GM12892 (cell line): ENCODE measurements at regions not wholly inside any gene's neighbourhood (a gene's known extent, or its start where the extent isn't known, plus 50 kb on each side); places are given as distances from the start of the nearest gene placed in this dataset.

Source experiments
- POLR2A ChIP-seq: IDR thresholded peaks from 2 replicates; pipeline ENCODE4 v1.6.1; 2011; ENCODE audit warnings: low read depth, low read length, control low read depth
- POLR2AphosphoS5 ChIP-seq: IDR thresholded peaks from 2 replicates; pipeline ENCODE4 v1.6.1; 2011; ENCODE audit warnings: low read depth, low read length, control low read depth

- TF ChIP-seq POLR2AphosphoS5 = no peak
- TF ChIP-seq POLR2A = no peak
These were observed 121.5 kb upstream of the FHIT start for GRCh38 chr3:61372723-61373122.
